Transverse colon (tissue), 4 donors: ENCODE measurements at regions not wholly inside any gene's neighbourhood (a gene's known extent, or its start where the extent isn't known, plus 50 kb on each side); places are given as distances from the start of the nearest gene placed in this dataset.

ENCODE experiments used
- DNase-seq: peaks from one replicate; pipeline ENCODE4 v3.0.0-alpha.2; 2019
- H3K27ac ChIP-seq, 4 donors: fragments of 200-600 bp; sonication (generic); 2 replicates each; pipeline ENCODE4 v1.5.1; 2016 to 2018; ENCODE audit warnings: inconsistent platforms in 4 of 4
- H3K27me3 ChIP-seq: fragments of 200-600 bp; sonication (generic); 2 replicates; pipeline ENCODE4 v1.5.1; 2017; ENCODE audit warnings: inconsistent platforms
- H3K36me3 ChIP-seq, 4 donors: fragments of 200-600 bp; sonication (generic); 2 replicates each; pipeline ENCODE4 v1.5.1; 2017 to 2019; ENCODE audit warnings: inconsistent platforms in 4 of 4
- H3K4me1 ChIP-seq, 4 donors: fragments of 200-600 bp; sonication (generic); 2 replicates each; pipeline ENCODE4 v1.5.1; 2017 to 2020; ENCODE audit warnings: inconsistent platforms in 4 of 4
- H3K4me3 ChIP-seq, 4 donors: fragments of 200-600 bp; sonication (generic); 1 replicate in 1 of 4; 2 replicates in 3 of 4; pipeline versions ENCODE4 v1.5.1 to v1.6.1; 2017 to 2019; ENCODE audit warnings: inconsistent platforms in 4 of 4
- H3K9me3 ChIP-seq, 2 donors: fragments of 200-600 bp; sonication (generic); 2 replicates each; pipeline ENCODE4 v1.5.1; 2017 to 2019; ENCODE audit warnings: inconsistent platforms in 2 of 2
- EP300 ChIP-seq: sonication (generic); formaldehyde crosslinking; IDR thresholded peaks from one replicate; pipeline ENCODE4 v1.6.1; 2017; ENCODE audit warnings: antibody characterized with exemption, low read depth
- POLR2A ChIP-seq: fragments of 450-650 bp; IDR thresholded peaks from one replicate; pipeline ENCODE4 v1.6.1; 2016; ENCODE audit warnings: antibody characterized with exemption, mild to moderate bottlenecking, moderate library complexity
- POLR2AphosphoS5 ChIP-seq, 3 donors: sonication (generic); formaldehyde crosslinking; IDR thresholded peaks; one replicate each; pipeline ENCODE4 v1.6.1; 2016; ENCODE audit warnings: antibody characterized with exemption in 3 of 3
- WGBS, 2 donors: methylation state at CpG; one replicate each; pipeline ENCODE4 v1.1.5; 2018; ENCODE audit warnings: low coverage in 1 of 2; 5-methylcytosine and 5-hydroxymethylcytosine counted together
- in situ Hi-C, 4 donors: fragments of 200-750 bp; cut with MboI; loops; one replicate each; pipeline versions ENCODE4 v1.15.0 to v1.15.1; 2017; ENCODE audit warnings: low sequenced_read_pairs in 3 of 4, low pct_ligation_motif_present in 1 of 4, low pct_unique_long_range_greater_than_20kb in 1 of 4
- intact Hi-C: fragments of 100-400 bp; cut with DNase I; formaldehyde crosslinking; loops from one replicate; pipeline ENCODE4 v1.15.1; 2023; ENCODE audit warnings: low total_unique reads
- TF ChIP-seq, protein P1 (sequence below), 5 experiments: fragments of 200-600 bp in 3 of 5; fragments of 450-650 bp in 2 of 5; sonication (generic) in 3 of 5; IDR thresholded peaks; 1 replicate in 2 of 5; 2 replicates in 3 of 5; pipeline ENCODE4 v1.5.1; 2016 to 2017; ENCODE audit warnings: antibody characterized with exemption in 5 of 5, inconsistent platforms in 3 of 5, mild to moderate bottlenecking in 2 of 5, moderate library complexity in 1 of 5

- WGBS, 2 donors: 29 to 30% methylated on average over 4 to 5 of the region's 5 CpGs
- Histone ChIP-seq H3K4me3 (no peak overlapping the region), H3K27ac (no peak overlapping the region), H3K27me3 (no peaks in the 10 kb centered on the region), H3K36me3 (no peaks in the 10 kb centered on the region), H3K4me1 (peaks cover 0 to 7% (median 0%) of the 10 kb centered on the region in 4 donors), H3K9me3 (no peaks in the 10 kb centered on the region)
- in situ Hi-C loops (loop anchor here in 1 of 4 donors (25.0 kb wide), 1 partner anchor 103 kb away; no protein-coding TSS in a partner anchor), intact Hi-C loops (no loop called here)
- TF ChIP-seq, protein P1, sequence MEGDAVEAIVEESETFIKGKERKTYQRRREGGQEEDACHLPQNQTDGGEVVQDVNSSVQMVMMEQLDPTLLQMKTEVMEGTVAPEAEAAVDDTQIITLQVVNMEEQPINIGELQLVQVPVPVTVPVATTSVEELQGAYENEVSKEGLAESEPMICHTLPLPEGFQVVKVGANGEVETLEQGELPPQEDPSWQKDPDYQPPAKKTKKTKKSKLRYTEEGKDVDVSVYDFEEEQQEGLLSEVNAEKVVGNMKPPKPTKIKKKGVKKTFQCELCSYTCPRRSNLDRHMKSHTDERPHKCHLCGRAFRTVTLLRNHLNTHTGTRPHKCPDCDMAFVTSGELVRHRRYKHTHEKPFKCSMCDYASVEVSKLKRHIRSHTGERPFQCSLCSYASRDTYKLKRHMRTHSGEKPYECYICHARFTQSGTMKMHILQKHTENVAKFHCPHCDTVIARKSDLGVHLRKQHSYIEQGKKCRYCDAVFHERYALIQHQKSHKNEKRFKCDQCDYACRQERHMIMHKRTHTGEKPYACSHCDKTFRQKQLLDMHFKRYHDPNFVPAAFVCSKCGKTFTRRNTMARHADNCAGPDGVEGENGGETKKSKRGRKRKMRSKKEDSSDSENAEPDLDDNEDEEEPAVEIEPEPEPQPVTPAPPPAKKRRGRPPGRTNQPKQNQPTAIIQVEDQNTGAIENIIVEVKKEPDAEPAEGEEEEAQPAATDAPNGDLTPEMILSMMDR (IDR thresholded peaks at IDR 0.05): no peak
- DNase-seq: no peak
These were observed 688.2 kb upstream of the KIF2B start for GRCh38 chr17:53134548-53134947.

DNA sequence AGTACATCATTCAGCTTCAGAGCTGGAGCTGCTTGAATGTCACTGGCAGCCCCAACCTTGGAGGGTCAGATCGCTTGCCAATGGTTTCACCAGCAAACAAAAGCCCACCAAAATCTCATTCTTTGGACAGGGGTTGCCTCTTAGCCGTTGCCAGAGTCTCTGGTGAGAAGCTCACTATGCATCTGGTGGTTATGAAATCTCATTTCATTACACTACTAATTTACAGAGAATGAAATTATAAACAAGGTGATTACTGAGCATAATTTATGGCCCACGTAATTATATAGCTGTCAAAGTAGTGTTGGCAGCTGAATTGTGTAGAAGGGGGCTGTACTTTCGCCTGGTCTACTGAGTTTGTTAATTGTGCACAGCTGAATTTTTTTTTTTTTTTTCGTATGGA lies 688.9 kb upstream of the KIF2B start:
- WGBS, 2 donors: 36 to 40% methylated on average over 4 to 5 of the region's 5 CpGs
- in situ Hi-C loops: loop anchor here in 1 of 4 donors (25.0 kb wide), 1 partner anchor 103 kb away; no protein-coding TSS in a partner anchor
- H3K4me3 ChIP-seq: no peak overlapping the region
- H3K27me3 ChIP-seq: no peaks in the 10 kb centered on the region
- H3K36me3 ChIP-seq: no peaks in the 10 kb centered on the region
- no peak overlapping the region for H3K27ac ChIP-seq
- H3K9me3 ChIP-seq: no peaks in the 10 kb centered on the region
- no peak for TF ChIP-seq EP300
- no peak for TF ChIP-seq POLR2A
- TF ChIP-seq, protein P1 (IDR thresholded peaks at IDR 0.05): no peak
- no peak for TF ChIP-seq POLR2AphosphoS5 (IDR thresholded peaks at IDR 0.05)
- DNase-seq: no peak
- peaks cover 0 to 7% (median 0%) of the 10 kb centered on the region in 4 donors for H3K4me1 ChIP-seq
- intact Hi-C loops: no loop called here

DNA sequence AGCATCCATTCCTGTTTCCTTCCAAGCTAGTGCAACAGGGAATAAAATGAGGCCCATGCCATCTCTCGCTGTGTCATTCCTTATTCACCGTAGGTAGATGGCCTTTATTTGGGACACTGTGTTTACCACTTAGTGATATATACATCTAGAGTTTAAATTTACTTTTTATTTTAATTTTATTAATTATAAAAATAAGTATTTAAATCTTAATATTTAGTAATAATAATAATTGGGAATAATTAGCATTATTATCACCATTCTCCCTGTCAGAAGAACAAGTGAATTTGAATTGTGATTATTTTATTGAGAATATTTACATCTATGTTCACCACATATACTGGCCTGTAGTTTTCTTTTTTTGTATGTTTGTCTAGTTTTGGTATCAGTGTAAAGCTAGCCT lies 692.9 kb upstream of the KIF2B start:
- H3K9me3 ChIP-seq: no peaks in the 10 kb centered on the region
- no peak for TF ChIP-seq POLR2A
- TF ChIP-seq, protein P1 (IDR thresholded peaks at IDR 0.05): no peak
- TF ChIP-seq POLR2AphosphoS5 (IDR thresholded peaks at IDR 0.05): no peak
- no peak for TF ChIP-seq EP300
- intact Hi-C loops: no loop called here
- H3K4me3 ChIP-seq: no peak overlapping the region
- in situ Hi-C loops: loop anchor here in 1 of 4 donors (25.0 kb wide), 1 partner anchor 107 kb away; no protein-coding TSS in a partner anchor
- H3K27ac ChIP-seq: no peak overlapping the region
- WGBS, 2 donors: 94 to 95% methylated on average over 2 of the region's 2 CpGs
- DNase-seq: no peak
- no peaks in the 10 kb centered on the region for H3K27me3 ChIP-seq
- H3K36me3 ChIP-seq: no peaks in the 10 kb centered on the region
- peaks cover 0 to 7% (median 0%) of the 10 kb centered on the region in 4 donors for H3K4me1 ChIP-seq

DNA sequence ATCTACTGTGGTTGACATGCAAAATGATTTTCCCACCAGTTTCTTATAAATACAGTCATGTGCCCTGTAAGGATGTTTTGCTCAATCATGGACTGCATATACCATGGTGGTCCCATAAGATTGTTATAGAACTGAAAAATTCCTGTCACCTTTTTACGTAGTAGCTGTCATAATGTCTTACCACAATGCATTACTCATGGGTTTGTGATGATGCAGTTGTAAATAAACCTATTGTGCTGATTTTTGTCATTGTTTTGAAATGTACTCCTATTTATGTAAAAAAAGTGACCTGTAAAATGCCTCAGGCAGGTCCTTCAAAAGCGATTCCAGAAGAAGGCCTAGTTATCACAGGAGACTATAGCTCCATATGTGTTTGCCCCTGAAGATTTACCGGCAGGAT lies 695.4 kb upstream of the KIF2B start:
- DNase-seq: no peak
- in situ Hi-C loops (loop anchor here in 1 of 4 donors (25.0 kb wide), 1 partner anchor 110 kb away; no protein-coding TSS in a partner anchor), intact Hi-C loops (no loop called here)
- Histone ChIP-seq H3K36me3 (no peaks in the 10 kb centered on the region), H3K4me3 (no peak overlapping the region), H3K27me3 (no peaks in the 10 kb centered on the region), H3K4me1 (no peaks in the 10 kb centered on the region), H3K27ac (no peak overlapping the region), H3K9me3 (no peaks in the 10 kb centered on the region)
- no peak for TF ChIP-seq POLR2AphosphoS5 (IDR thresholded peaks at IDR 0.05)
- TF ChIP-seq, protein P1 (IDR thresholded peaks at IDR 0.05): no peak
- no peak for TF ChIP-seq EP300
- WGBS, 2 donors: 87 to 93% methylated on average over 3 of the region's 3 CpGs
